ENCODE measurements at regions not wholly inside any gene's neighbourhood (a gene's known extent, or its start where the extent isn't known, plus 50 kb on each side); places are given as distances from the start of the nearest gene placed in this dataset.

GRCh38 chr1:5707566-5708345 is 284.5 kb downstream of the NPHP4 start:
- TF ChIP-seq CTCF (IDR thresholded peaks at IDR 0.05; ENCODE audit: low read depth, low read length, poor library complexity, severe bottlenecking) (no peak), EZH2phosphoT487 (IDR thresholded peaks at IDR 0.05; ENCODE audit: borderline replicate concordance, low read length) (no peak)

Measured in DOHH2 (cell line).